OCI-LY7 (cell line): ENCODE measurements at regions not wholly inside any gene's neighbourhood (a gene's known extent, or its start where the extent isn't known, plus 50 kb on each side); places are given as distances from the start of the nearest gene placed in this dataset.

ENCODE experiments used
- BruUV-seq: library from RNA; stranded (reverse); fragments of 400-500 nt; replicated peaks from 2 replicates; lab custom pipeline; 2021; lab: Mats Ljungman, UMichigan
- CTCF ChIA-PET: fragments of 300-600 bp; sonication (Branson Sonifier 250); formaldehyde crosslinking; loops from one replicate; lab custom pipeline; 2022; ENCODE audit warnings: antibody characterized with exemption; ENCODE audit not compliant: unreplicated experiment; lab: Charles Lee
- POLR2A ChIA-PET: fragments of 300-600 bp; sonication (Branson Sonifier 250); formaldehyde crosslinking; loops from one replicate; lab custom pipeline; 2022; ENCODE audit warnings: antibody characterized with exemption; lab: Charles Lee
- DNase-seq: peaks from one replicate; pipeline ENCODE4 v3.0.0-alpha.2; 2015; ENCODE audit warnings: low spot score
- H2AFZ ChIP-seq: fragments of 200-600 bp; sonication (generic), shearing (Covaris generic); 2 replicates; pipeline ENCODE4 v1.6.1; 2014; ENCODE audit warnings: mild to moderate bottlenecking, antibody characterized with exemption, low read length, moderate library complexity
- H3K27ac ChIP-seq: fragments of 200-600 bp; sonication (generic); 2 replicates; pipeline ENCODE4 v1.5.1; 2014; ENCODE audit warnings: mixed run types, low read depth, mild to moderate bottlenecking, moderate library complexity, low read length, inconsistent platforms; ENCODE audit not compliant: poor library complexity, severe bottlenecking
- H3K36me3 ChIP-seq: fragments of 200-600 bp; sonication (generic); 2 replicates; pipeline ENCODE4 v1.6.1; 2014; ENCODE audit warnings: mild to moderate bottlenecking, antibody characterized with exemption, low read length, moderate library complexity, mixed read lengths; ENCODE audit not compliant: insufficient read depth
- H3K4me1 ChIP-seq: fragments of 200-600 bp; sonication (generic); 2 replicates; pipeline ENCODE4 v1.5.1; 2014; ENCODE audit warnings: mild to moderate bottlenecking, low read length; ENCODE audit not compliant: insufficient read depth, poor library complexity, severe bottlenecking
- H3K4me2 ChIP-seq: fragments of 200-600 bp; sonication (generic); 2 replicates; pipeline ENCODE4 v1.6.1; 2014; ENCODE audit warnings: mild to moderate bottlenecking, low read length
- H3K4me3 ChIP-seq: fragments of 200-600 bp; sonication (generic); 2 replicates; pipeline ENCODE4 v1.5.1; 2014; ENCODE audit warnings: mild to moderate bottlenecking, low read depth, low read length; ENCODE audit not compliant: poor library complexity, severe bottlenecking
- H3K79me2 ChIP-seq: fragments of 200-600 bp; sonication (generic); 2 replicates; pipeline ENCODE4 v1.6.1; 2016; ENCODE audit warnings: low read depth, mild to moderate bottlenecking, low read length, moderate library complexity, mixed read lengths; ENCODE audit not compliant: insufficient read depth
- H3K9me2 ChIP-seq: fragments of 200-600 bp; sonication (generic); 2 replicates; pipeline ENCODE4 v1.6.1; 2016; ENCODE audit warnings: mild to moderate bottlenecking, low read length, mixed read lengths; ENCODE audit not compliant: insufficient read depth
- H3K9me3 ChIP-seq: fragments of 200-600 bp; sonication (generic); 2 replicates; pipeline ENCODE4 v1.6.1; 2014; ENCODE audit warnings: mild to moderate bottlenecking, mixed run types, low read length, mixed read lengths
- H4K20me1 ChIP-seq: fragments of 200-600 bp; sonication (generic); 2 replicates; pipeline ENCODE4 v1.6.1; 2014; ENCODE audit warnings: mild to moderate bottlenecking, antibody characterized with exemption, low read length, moderate library complexity, mixed read lengths; ENCODE audit not compliant: insufficient read depth
- EZH2phosphoT487 ChIP-seq: fragments of 200-600 bp; sonication (generic); IDR thresholded peaks from 2 replicates; pipeline ENCODE4 v1.6.1; 2018; ENCODE audit warnings: low read depth, borderline replicate concordance, mild to moderate bottlenecking, mixed run types, antibody characterized with exemption, low read length, moderate library complexity, mixed read lengths
- intact Hi-C: fragments of 100-400 bp; cut with micrococcal nuclease; formaldehyde crosslinking; loops from one replicate; pipeline ENCODE4 v1.10.0; 2022; ENCODE audit not compliant: unreplicated experiment
- TF ChIP-seq, protein P1 (sequence below): fragments of 200-600 bp; sonication (generic); conservative IDR thresholded peaks from 2 replicates; pipeline ENCODE4 v1.5.1; 2014; ENCODE audit warnings: mild to moderate bottlenecking, antibody characterized with exemption, low read length, moderate library complexity, mixed read lengths

DNA sequence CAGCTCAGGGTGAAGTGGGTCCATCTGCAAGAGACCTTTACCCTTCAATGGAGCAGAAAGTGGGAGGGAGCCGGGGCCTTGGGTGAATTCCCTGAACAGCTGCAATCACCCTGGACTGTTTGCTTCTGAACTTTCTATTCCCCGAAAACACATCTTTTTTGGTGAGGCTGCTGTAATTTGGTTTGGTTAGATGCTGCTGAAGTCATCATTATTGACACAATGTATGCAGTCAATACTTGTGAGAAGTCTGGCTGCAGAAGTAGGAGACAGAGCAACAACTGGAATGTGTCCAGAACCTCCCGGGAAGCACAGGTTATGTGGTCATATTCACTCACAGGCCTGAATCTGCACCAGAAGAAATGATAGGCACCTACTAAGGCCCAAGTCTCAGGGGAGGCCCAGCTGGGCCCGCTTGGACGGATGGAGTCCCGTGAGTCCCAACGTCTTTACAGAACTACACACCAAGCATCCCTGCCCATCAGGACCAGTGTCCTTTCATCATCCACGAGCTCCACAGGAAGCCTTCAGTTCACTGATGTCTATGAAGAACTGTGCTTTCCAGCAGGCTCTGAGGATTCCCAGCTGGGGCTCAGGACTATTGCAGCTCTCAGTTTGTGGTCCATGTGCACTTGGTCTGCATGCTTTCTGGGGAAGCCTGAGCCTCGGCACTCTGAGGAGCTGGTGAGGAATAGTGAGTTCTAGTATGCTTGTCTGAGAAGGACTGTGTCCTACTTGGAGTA, 177.6 kb downstream of the THBS2 start:
- ChIA-PET POLR2A (no interaction called here), CTCF (no interaction called here)
- BruUV-seq: no TSS peak

DNA sequence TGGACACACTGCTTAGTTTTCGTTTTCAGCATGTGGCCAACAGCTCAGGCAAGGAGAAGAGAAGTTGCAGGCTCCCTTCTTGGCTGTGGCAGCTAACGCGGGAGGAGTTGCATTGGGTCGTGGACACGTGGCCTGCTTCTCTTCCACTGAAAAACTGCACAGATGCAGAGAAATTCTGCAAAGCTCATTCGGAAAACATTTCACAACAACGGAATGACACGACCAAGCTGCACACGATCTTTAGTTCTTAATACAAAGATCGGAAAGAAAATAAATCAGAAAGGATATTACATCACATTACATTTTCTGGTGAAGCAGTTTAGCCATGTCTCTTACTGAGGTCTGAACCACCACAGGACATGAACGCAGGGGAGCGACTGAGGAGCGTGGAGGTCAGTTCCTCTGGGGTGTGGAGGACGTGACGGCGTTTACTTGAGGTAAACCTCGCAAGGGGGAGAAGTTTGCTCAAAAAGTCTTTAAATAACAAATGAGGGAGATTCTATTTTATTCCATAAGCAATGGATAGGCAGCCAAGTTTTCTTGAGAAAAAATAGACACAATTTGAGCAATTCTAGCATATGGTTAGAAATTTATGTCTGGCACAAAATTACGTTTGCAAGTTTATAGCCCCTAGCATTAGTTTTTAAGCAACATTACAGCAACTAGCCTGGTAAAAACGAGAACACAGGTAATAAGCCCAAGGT, 178.3 kb downstream of the THBS2 start:
- no peaks in the 10 kb centered on the region for H3K9me3 ChIP-seq
- H3K4me2 ChIP-seq: no peak overlapping the region
- no peaks in the 10 kb centered on the region for H3K36me3 ChIP-seq
- H3K27ac ChIP-seq: no peak overlapping the region
- BruUV-seq: no TSS peak
- H2AFZ ChIP-seq: no peak overlapping the region
- H4K20me1 ChIP-seq: no peaks in the 10 kb centered on the region
- POLR2A ChIA-PET: no interaction called here
- H3K4me3 ChIP-seq: no peak overlapping the region
- intact Hi-C loops: no loop called here
- CTCF ChIA-PET: no interaction called here
- no peaks in the 10 kb centered on the region for H3K79me2 ChIP-seq
- no peaks in the 10 kb centered on the region for H3K9me2 ChIP-seq
- no peak for TF ChIP-seq EZH2phosphoT487
- TF ChIP-seq, protein P1, sequence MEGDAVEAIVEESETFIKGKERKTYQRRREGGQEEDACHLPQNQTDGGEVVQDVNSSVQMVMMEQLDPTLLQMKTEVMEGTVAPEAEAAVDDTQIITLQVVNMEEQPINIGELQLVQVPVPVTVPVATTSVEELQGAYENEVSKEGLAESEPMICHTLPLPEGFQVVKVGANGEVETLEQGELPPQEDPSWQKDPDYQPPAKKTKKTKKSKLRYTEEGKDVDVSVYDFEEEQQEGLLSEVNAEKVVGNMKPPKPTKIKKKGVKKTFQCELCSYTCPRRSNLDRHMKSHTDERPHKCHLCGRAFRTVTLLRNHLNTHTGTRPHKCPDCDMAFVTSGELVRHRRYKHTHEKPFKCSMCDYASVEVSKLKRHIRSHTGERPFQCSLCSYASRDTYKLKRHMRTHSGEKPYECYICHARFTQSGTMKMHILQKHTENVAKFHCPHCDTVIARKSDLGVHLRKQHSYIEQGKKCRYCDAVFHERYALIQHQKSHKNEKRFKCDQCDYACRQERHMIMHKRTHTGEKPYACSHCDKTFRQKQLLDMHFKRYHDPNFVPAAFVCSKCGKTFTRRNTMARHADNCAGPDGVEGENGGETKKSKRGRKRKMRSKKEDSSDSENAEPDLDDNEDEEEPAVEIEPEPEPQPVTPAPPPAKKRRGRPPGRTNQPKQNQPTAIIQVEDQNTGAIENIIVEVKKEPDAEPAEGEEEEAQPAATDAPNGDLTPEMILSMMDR: no peak
- H3K4me1 ChIP-seq: no peaks in the 10 kb centered on the region
- no peak for DNase-seq

More for the DNA sequence above, 177.6 kb downstream of the THBS2 start:
- Histone ChIP-seq H3K27ac (no peak overlapping the region), H3K4me2 (no peak overlapping the region), H3K9me2 (no peaks in the 10 kb centered on the region), H3K36me3 (no peaks in the 10 kb centered on the region), H3K4me3 (no peak overlapping the region), H3K79me2 (no peaks in the 10 kb centered on the region), H3K9me3 (no peaks in the 10 kb centered on the region), H2AFZ (no peak overlapping the region), H4K20me1 (no peaks in the 10 kb centered on the region), H3K4me1 (no peaks in the 10 kb centered on the region)
- intact Hi-C loops: no loop called here
- TF ChIP-seq, protein P1: no peak
- no peak for TF ChIP-seq EZH2phosphoT487
- no peak for DNase-seq

DNA sequence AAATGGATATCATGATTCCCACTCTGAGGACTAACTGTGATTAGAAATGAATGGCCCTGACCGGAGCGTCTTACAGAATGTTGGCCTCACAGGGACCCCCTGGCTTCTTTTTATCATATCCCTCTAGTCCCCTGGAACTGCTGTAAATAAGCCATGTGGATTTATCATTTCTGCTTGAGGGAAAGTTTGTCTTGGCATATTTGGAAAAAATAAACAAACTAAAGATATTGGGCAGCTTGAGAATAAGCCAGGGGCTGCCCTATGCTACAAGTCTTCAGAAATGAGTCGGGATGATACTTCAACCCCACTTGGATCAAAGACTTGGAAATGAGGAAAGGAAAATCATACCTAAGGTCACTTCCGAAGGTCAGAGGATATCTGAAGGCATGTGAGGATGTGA, 179.1 kb downstream of the THBS2 start:
- no peaks in the 10 kb centered on the region for H4K20me1 ChIP-seq
- DNase-seq: no peak
- H3K9me2 ChIP-seq: no peaks in the 10 kb centered on the region
- H3K4me1 ChIP-seq: no peaks in the 10 kb centered on the region
- intact Hi-C loops: no loop called here
- no peak overlapping the region for H3K27ac ChIP-seq
- ChIA-PET CTCF (no interaction called here), POLR2A (no interaction called here)
- H3K79me2 ChIP-seq: no peaks in the 10 kb centered on the region
- H2AFZ ChIP-seq: no peak overlapping the region
- no peak for TF ChIP-seq EZH2phosphoT487
- TF ChIP-seq, protein P1: no peak
- no peak overlapping the region for H3K4me3 ChIP-seq
- H3K36me3 ChIP-seq: no peaks in the 10 kb centered on the region
- no peak overlapping the region for H3K4me2 ChIP-seq
- H3K9me3 ChIP-seq: no peaks in the 10 kb centered on the region
- BruUV-seq: no TSS peak
